ENCODE measurements at regions not wholly inside any gene's neighbourhood (a gene's known extent, or its start where the extent isn't known, plus 50 kb on each side); places are given as distances from the start of the nearest gene placed in this dataset.

GRCh38 chr6:169078399-169079145 is 175.1 kb downstream of the THBS2 start:
- TF ChIP-seq, protein P1, sequence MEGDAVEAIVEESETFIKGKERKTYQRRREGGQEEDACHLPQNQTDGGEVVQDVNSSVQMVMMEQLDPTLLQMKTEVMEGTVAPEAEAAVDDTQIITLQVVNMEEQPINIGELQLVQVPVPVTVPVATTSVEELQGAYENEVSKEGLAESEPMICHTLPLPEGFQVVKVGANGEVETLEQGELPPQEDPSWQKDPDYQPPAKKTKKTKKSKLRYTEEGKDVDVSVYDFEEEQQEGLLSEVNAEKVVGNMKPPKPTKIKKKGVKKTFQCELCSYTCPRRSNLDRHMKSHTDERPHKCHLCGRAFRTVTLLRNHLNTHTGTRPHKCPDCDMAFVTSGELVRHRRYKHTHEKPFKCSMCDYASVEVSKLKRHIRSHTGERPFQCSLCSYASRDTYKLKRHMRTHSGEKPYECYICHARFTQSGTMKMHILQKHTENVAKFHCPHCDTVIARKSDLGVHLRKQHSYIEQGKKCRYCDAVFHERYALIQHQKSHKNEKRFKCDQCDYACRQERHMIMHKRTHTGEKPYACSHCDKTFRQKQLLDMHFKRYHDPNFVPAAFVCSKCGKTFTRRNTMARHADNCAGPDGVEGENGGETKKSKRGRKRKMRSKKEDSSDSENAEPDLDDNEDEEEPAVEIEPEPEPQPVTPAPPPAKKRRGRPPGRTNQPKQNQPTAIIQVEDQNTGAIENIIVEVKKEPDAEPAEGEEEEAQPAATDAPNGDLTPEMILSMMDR (IDR thresholded peaks at IDR 0.05; ENCODE audit: borderline replicate concordance, extremely low read depth, low read length, poor library complexity, severe bottlenecking) = no peak
- no peak for TF ChIP-seq EZH2 (IDR thresholded peaks at IDR 0.05; ENCODE audit: borderline replicate concordance, low read depth, low read length, severe bottlenecking)
